Dermis microvascular lymphatic vessel endothelial cell (primary cell): ENCODE measurements at regions not wholly inside any gene's neighbourhood (a gene's known extent, or its start where the extent isn't known, plus 50 kb on each side); places are given as distances from the start of the nearest gene placed in this dataset.

Experiments
- DNase-seq, 2 donors: peaks; one replicate each; pipeline versions ENCODE4 v3.0.0 to v3.0.0-alpha.2; 2010; ENCODE audit warnings: low read depth in 2 of 2

DNA sequence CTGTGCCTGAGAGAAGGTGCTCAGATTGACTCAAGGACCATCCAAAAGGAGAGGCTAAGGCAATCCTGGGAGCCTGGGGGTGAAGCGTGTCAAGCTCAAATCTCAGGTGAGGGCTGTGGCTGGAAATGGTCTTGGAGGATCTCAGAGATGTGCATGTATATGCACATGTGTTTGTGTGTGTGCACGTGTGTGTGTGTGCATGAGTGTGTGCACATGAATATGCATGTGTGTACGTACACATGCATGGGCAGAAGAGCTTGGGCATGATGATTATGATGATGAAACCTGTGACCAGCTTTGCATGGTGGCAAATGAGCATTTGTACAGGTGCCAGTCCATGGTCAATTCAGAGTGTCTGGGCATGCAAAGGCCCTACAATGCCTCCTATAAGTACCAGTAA, 326.6 kb downstream of the CXCL12 start:
- no peak for DNase-seq

DNA sequence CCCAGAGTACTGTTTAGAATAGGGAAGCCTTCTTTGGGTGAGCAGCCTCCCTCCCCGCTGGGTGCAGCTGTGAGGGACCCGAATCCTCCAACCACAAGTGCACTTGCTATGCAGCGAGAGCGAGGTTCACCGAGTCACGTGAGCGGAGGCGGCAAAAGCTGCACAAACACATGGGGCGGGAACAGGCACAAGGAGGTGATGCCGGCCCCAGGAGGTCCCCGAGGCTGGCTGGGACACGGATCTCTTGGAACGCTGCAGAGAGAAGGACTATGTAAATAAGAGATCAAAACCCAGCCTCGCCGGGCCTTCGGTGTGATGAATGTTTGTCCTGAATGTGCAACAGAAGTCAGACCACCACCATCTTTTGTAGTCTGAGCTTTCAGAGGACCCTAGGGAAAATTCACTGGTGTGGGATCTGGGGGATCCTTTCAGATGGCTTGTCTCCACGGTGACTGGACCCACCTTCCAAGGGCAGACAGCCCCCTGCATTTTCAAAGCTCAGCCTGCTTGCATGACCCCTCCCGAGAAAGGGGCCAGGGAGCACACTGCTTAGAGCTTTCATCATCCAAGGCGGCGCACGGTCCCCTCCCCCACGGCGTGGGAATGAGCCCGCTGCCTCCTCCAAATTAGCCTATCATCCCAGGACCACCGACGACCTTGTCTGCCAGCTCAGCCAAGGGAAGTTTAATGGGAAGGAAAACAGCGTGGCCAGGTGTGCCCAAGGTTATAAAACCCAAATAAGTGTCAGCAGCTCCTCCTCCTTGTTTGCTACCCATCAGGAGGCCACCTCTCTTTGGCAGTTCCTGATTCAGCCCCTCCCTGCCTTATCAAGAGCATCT, 327.7 kb downstream of the CXCL12 start:
- no peak for DNase-seq

DNA sequence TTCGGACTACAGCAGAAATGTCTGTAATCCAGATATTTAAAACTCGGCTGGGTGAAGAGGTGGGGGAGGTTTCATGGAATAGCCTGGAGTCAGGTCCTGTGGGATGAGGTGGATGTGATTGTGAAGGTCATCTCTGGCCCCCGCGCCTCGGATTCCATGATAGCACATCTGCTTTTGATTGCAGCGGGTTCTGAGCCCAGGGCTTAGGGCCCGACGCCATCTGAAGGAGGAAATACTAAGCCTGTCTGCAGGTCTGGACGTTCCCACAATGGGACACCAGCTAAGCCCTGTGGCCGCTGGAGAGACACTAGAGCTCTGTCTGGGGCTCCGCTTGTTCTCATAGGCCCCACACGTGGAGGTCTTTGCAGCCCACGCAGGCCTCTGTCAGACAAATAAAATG, 328.7 kb downstream of the CXCL12 start:
- DNase-seq, result no peak

DNA sequence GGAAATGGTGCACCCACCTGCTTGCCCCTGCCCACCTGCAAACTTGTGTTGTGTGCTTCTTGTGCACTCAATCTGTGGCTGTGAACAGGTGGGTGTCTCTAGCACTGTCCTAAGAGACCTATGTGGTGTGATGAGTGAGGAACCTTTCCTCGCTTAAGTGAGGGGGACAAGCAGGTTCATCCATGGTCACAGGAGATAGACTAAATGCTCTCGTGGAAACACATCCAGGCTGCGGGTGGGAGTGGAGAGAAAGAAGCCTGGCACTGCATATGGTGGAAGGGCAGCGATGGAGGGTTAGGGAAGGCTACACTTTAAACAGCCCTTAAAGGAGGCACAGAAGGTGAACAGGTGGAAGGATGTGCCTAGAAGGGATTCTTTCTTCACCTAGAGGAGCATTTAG, 330.9 kb downstream of the CXCL12 start:
- DNase-seq, result no peak

DNA sequence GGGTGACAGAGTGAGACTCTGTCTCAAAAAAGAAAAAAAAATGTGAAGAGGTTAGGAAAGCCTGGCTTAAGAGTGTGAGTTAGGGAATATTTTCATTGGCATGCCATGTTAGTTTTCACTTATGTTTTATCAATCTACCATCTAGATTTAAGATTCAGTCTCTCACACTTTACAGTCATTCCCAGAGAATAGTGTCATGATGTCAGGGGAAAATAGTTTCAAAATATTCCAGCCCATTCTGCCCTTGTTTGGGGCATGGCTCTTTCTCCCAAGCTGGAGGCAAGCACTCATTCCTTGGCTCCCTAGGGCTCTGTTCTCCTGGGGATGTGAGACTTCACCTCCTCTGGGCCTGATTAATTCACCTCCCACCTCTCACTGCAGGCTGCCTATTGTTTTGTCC, 331.5 kb downstream of the CXCL12 start:
- no peak for DNase-seq

DNA sequence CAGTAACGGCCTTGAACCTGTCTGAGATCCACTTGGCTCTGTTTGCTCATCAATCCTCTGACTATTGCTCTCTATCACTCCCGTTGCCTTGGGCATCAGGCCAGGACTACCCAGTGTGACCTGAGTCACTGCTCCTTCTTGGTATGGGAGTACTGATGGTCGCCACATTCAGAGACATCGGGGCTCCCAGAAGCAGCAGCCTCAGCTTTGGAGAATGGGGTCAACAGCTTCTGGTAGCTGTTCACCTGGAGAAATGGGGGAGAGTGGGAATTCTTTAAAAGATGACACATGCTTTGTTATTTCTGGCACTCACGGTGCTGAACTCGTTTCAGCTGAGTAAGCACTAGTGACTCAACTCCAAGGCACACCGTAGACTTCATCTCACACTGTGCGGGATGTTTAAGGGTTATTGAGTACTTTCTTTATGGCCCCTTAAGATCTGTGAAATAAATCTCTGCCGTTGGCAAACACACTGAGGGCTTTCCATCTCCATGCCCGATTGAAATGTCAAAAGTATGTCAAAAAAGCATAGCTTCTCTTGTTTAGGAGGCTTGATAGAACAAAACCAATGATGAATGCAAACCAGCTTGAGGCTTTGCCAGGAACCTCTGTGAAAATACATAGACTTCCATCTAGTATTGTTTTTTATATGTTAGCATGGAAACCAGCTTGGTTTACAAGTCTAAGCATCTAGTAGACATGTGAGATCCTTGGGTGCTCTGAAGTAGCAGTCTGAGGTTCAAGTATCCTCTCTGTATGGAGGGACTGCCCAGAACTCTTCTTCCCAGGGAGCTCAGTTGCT, 333.1 kb downstream of the CXCL12 start:
- peak in 1 of 2 donors; percentile 29 for DNase-seq

DNA sequence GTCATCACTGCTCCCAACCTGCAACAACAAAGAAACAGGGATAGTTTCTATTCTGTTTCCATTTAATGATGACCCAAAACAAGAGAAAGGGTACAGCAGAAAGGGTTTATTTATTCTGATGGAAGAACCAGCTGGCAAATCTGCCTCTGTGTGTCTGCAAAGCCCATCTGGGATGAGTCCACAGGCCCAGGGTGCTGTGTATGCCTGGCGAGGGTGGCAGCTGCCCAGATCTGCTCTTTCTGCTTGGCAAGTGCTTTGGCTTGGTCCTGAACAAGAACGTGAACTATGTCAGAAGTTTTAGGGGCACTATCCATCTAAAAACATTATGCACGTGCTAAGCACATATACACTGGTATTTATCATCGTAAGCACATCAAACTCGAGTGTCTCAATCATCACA, 333.8 kb downstream of the CXCL12 start:
- DNase-seq, result no peak

DNA sequence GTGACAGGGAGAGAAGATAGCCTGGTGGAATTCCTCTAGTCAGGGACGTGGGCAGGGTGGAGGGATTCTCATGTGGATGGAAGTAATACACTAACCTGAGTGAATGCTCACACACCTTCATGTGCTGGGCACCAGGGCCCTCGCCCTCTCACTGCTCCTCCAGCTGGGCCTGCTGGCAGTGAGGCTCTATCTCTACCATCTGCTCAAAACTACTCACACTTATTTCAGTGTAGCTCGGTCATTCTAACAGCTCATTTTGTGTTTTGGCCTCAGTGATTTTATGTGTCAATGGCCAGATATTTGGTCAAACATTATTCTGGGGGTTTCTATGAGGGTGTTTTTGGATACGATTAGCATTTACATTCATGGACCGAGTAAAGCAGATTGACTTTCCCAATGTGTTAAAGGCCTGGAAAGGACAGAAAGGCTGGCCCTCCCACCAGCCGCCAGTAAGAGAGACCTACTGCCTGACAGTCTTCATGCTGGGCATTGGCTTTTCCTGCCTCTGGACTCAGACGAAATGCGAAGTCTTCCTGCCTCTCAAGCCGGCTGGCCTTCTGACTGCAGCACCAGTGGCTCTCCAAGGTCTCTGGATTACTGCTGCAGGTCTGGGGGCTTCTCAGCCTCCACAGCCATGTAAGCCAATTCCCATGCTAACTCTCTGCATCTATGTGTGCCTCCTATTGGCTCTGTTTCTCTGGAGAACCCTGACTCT, 335.4 kb downstream of the CXCL12 start:
- DNase-seq, result no peak

DNA sequence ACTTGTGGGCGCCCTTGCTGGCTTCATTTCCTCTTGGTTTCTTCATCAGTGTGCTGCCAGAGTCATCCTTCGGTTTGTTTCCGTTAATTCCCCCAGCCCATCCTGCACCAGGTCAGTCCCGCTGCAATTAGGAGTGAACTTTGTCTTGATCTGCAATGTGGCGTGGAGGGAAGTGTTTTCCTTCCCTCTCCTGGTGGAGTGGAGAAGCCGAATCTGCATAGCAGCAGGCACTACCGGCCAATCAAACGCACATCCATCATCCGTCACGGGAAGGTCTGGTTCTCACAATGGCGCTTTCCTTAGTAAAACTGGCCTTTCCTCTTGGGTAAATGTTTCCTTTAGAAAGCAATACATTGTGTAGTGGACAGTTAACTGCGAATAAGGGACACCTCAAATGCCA, 337.5 kb downstream of the CXCL12 start:
- DNase-seq, result peak in 1 of 2 donors; percentile 55

DNA sequence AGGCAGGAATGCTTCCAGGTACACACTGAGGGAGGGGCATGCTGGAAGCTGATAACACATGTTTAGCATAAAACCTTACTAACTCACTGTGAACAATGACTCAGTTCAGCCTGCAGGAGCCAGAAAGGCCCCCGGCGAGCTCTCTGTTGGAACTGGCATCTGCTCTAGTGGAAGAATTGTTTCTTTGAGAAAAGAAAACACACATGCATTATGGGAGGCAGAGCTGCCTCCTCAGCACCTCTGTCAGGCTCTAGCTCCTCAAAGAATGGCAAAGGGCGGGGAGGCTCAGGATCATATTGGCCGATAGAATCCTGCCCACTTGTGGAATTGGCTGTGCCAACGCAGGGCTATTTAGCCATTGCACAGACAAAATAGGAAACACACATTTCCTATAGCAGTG, 338.3 kb downstream of the CXCL12 start:
- DNase-seq, result peak in 1 of 2 donors; percentile 63

DNA sequence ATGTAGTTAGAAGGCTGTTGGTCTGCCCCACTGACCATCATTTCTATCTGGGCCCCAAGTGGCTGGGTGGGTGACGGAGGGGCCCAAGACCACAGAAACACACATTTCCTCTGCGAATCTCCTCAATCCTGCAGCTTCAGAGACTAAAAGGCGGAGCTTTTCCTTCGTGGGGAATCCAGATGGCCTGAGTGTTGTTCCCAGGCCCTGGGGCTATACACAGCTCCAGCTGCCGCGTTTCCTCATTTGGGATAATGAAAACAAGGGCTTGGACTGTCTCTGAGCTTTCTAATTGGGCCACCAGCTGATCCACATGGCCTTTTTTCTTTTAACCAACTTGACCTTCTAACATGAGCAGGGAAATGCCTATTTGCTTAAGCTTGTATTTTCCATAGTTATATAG, 339.9 kb downstream of the CXCL12 start:
- DNase-seq, result no peak

DNA sequence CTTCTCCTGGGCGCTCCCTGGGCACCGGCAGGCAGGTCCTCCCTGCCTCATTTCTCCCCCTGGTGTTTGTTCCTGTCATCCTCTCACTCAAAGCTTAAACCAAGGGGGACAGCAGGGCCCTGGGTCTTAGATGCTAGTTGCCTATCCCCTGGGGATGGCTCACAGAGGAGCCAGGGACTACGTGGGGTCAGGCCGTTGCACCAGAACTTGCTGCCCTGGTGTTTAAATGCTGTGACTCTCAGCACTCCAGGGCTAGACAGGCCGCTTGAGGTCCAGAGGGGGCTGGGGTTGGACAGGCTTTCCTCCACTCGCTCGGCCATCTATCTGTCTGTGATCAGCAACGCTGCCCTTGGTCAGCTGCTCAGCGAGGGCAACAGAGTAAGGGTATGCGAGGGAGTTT, 340.3 kb downstream of the CXCL12 start:
- no peak for DNase-seq

DNA sequence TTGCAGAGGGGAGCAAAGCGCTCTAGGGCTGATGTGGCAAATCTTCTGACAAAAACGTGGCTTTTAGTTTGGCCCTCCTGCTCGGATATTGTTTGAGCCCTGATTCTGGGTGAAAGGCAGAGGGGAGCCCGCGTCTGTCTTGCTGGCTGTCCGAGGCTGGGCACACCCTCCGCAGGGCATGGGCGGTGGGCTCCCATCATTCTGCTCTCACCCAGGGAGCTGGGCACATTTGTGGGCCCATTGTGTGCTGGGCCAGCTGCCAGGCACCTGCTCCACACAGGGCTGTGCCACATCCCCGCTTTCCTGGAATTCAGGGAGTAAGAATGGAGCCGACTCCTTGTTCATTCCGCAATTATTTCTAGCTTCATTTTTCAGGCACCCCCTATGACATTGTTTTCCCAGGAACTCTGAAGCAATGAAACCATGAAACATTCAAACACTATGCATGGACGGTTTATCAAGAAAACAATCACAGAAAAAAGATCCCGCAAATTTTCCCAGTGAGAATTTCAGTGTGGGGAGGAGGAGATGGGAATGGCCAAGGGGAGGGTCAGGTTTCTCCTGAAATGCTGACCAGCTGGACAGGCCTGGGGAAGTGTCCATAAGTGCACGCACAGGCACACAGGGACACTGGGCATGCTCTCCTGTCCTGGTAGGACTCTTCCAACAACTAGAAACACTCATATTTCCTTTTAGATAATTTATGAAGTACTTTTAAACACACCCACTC, 341.1 kb downstream of the CXCL12 start:
- DNase-seq, result no peak

DNA sequence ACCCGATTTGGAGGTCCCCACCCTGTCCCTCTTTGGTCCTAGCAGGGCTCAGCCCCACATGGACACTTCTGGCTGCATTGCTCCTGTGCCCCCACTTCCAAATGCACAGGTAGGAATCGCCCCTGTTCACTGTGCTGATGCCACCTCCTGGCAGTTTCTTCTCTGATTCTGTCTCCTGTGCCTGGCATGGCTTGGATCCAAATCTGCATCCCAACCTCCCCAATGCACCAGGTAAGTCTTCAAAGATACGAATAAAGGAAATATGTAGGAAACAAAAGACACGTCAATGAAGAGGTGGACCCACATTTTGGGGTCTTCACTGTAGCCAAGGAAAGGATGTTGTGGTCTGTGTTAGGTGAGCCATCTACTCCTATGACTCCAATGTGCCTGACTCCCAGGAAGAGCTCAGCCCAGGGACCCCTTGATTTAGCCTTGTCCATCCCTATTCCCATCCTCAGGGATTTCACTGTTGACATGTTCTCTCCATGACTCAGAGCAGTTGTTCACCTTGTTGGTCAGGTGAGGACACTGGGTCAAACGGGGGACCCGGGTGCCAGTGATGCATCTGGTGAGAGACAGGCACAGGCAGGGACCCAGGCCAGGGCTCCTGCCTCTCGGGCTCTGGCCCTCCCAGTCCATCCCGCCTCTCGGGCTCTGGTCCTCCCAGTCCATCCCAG, 341.8 kb downstream of the CXCL12 start:
- DNase-seq, result no peak

DNA sequence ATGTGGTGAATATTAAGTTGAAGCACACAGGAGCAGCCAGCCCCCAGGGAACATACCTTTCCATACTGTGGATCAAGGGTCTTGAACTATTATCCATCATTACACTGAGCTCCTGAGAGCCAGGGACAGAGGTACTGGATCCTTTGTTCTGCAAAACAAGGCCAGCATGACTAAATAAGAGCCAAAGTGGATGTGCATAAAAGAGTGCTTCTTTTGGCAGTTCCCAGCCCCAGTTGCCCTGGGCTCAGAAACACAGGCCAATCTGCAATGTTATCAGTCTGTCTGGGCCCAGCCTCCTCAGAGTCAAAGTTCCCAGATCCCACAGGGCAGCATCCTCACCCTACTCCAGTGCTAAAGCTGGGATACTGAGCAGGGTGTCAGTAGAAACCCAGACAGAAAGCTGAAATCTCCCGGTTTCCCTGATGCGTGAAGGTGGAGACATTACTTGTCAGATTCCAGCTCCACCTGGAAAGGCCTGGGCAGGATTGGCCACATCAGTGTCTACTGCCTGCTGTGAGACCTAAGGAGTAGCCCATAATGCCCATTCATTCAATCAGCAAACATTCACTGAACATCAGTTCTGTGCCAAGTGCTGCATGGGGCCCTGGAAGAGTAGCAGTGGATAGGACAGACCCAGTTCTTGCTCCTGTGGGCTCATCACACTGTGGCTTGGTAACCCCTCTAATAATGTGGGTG, 342.7 kb downstream of the CXCL12 start:
- no peak for DNase-seq

DNA sequence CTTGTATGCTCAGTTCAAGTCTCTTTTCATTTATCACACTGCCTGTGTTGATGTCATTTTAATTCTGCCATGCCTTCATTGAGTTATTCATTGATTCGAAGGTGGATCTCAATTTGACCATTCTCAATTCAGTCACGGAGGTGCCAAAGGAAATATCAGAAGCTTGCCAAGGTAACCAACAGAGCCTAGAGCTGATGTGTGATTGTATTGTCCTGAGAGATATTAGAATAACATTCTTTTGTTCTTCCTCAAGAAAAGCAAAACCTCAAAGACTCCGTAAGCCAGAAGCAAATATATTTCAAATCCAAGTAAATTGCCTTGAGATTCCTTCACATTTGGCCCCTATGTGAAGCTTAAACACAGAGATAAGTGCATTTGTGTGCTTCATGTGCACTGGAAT, 345.3 kb downstream of the CXCL12 start:
- DNase-seq, result peak in 1 of 2 donors; percentile 29

DNA sequence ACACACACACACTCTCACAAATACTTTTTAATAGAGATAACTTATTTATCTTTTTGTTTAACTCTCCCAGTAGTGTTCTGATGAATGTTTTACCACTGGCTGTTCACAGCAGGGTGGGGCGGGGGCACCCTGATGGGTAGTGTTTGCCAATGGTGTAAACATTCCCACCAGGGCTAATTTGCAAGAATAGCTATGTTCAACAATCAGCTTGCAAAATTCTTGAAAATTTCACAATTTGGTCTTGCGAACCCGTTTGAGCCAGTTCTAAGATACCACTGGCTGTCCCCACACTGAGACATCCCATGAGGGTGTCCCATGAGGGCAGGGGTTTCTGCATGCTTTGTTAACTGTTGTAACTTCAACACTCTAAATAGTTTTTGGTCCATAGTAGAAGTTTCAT, 348.5 kb downstream of the CXCL12 start:
- no peak for DNase-seq

DNA sequence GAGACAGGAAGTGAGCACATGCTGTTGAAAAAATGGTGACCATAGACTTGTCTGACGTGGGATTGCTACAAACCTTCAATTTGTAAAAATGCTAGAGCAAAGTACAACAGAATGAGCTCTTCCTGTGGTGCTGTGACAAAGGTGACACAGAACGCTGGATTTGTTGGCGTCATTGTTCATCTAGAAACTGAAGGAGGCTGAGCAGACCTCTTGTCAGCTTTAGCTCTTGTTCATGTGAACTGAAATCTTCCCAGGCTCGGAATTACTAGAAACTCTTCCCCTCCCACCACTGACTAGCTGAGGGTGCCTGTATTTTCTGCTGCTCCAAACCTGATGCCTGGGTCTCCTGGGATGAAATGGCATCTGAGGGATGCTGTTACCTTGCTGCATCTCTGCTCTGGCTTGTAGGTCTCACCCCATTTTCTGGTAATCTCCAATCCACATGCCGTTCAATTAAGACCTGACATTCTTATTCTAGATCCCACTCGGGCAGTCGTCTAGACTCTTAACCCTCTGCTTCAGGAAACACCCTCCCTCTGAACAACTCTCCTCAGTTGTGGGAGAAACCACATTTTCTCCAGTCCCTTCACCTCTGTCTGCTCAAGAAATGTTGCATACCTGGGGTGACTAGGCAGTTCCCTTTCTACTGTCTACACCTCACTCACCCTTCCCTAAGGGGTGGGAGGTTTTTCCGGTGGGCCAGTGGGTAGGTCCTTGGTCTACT, 349.3 kb downstream of the CXCL12 start:
- no peak for DNase-seq

DNA sequence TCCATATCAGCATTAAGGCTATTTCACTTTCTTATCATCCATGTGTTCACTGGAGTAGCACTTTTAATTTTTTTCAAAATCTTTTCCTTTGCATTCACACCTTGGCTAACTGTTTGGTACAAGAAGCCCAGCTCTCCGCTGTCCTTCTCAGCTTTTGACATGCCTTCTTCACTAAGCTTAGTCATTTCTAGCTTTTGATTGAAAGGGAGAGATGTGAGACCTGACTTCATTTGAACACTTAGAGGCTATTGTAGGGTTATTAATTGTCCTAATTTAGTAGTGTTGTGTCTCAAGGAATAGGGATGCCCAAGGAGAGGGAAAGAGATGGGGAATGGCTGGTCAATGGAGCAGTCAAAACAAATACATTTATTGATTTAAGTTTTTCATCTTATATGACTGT, 350.0 kb downstream of the CXCL12 start:
- no peak for DNase-seq

DNA sequence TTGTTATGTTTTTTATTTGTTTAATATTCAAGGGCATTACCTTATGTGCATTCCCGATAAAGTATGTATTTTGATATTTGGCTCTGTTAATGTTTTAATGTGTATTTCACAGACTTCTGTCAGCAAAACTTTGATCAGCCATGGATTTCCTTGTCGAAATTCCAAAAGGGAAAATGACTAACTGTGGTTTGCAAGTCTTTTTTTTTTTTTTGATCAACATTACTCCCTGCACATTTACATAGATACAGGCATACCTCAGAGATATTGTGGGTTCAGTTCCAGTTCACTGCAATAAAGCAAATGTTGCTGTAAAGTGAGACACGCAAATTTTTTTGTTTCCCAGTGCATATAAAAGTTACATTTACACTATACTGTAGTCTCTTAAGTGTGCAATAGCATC, 351.9 kb downstream of the CXCL12 start:
- DNase-seq, result no peak
